Spleen (tissue), 11 donors: ENCODE measurements at regions not wholly inside any gene's neighbourhood (a gene's known extent, or its start where the extent isn't known, plus 50 kb on each side); places are given as distances from the start of the nearest gene placed in this dataset.
"Not testable (repeated sequence)": the region's sequence is repeated elsewhere in the genome, so short reads cannot be mapped to it uniquely, and the experiment has no call there.

ENCODE experiments used
- DNase-seq: peaks from one replicate; pipeline ENCODE4 v3.0.0-alpha.2; 2020
- H3K27ac ChIP-seq, 8 donors: fragments of 200-600 bp; sonication (generic) in 7 of 8; 1 replicate in 4 of 8; 2 replicates in 4 of 8; pipeline versions ENCODE4 v1.5.0 to v1.8.0; 2016 to 2021; ENCODE audit warnings: inconsistent platforms in 4 of 8, mild to moderate bottlenecking in 4 of 8, moderate library complexity in 1 of 8
- H3K27me3 ChIP-seq, 7 donors: fragments of 200-600 bp; sonication (generic) in 6 of 7; replicated peaks in 1 of 7; 1 replicate in 4 of 7; 2 replicates in 3 of 7; pipeline versions ENCODE4 v1.5.0 to v1.8.0; 2016 to 2021; ENCODE audit warnings: inconsistent platforms in 3 of 7, mild to moderate bottlenecking in 1 of 7
- H3K36me3 ChIP-seq, 6 donors: fragments of 200-600 bp; sonication (generic) in 5 of 6; 1 replicate in 4 of 6; 2 replicates in 2 of 6; pipeline versions ENCODE4 v1.5.0 to v1.8.0; 2016 to 2021; ENCODE audit warnings: inconsistent platforms in 2 of 6
- H3K4me1 ChIP-seq, 6 donors: fragments of 200-600 bp; sonication (generic) in 5 of 6; 1 replicate in 3 of 6; 2 replicates in 3 of 6; pipeline versions ENCODE4 v1.5.0 to v1.8.0; 2016 to 2021; ENCODE audit warnings: inconsistent platforms in 3 of 6
- H3K4me3 ChIP-seq, 8 donors: fragments of 200-600 bp; sonication (generic) in 7 of 8; 1 replicate in 4 of 8; 2 replicates in 4 of 8; pipeline versions ENCODE4 v1.5.0 to v1.8.0; 2016 to 2021; ENCODE audit warnings: inconsistent platforms in 4 of 8, mild to moderate bottlenecking in 4 of 8, moderate library complexity in 2 of 8
- H3K9me3 ChIP-seq, 8 donors: fragments of 200-600 bp; sonication (generic) in 7 of 8; 1 replicate in 4 of 8; 2 replicates in 4 of 8; pipeline versions ENCODE4 v1.5.0 to v1.8.0; 2016 to 2021; ENCODE audit warnings: inconsistent platforms in 4 of 8
- CTCF ChIP-seq, 11 experiments: fragments of 200-600 bp in 7 of 11; fragments of 450-650 bp in 4 of 11; sonication (generic) in 4 of 11; IDR thresholded peaks in 8 of 11; conservative IDR thresholded peaks in 3 of 11; 1 replicate in 7 of 11; 2 replicates in 4 of 11; pipeline versions ENCODE4 v1.4.0 to v1.8.0; 2016 to 2021; ENCODE audit warnings: antibody characterized with exemption in 11 of 11, inconsistent platforms in 4 of 11, mild to moderate bottlenecking in 1 of 11
- POLR2A ChIP-seq, 3 donors: fragments of 450-650 bp; IDR thresholded peaks; one replicate each; pipeline ENCODE4 v1.5.1; 2017; ENCODE audit warnings: antibody characterized with exemption in 3 of 3, mild to moderate bottlenecking in 1 of 3
- POLR2AphosphoS5 ChIP-seq, 3 donors: sonication (generic); formaldehyde crosslinking; IDR thresholded peaks; one replicate each; pipeline ENCODE4 v1.5.1; 2017; ENCODE audit warnings: antibody characterized with exemption in 3 of 3
- WGBS, 5 donors: extraction: QIAGEN DNeasy Blood & Tissue Kit in 3 of 5; methylation state at CpG; one replicate each; pipeline versions ENCODE4 v1.1.5 to v1.1.7; 2013 to 2018; 5-methylcytosine and 5-hydroxymethylcytosine counted together
- intact Hi-C: fragments of 100-400 bp; cut with DNase I; formaldehyde crosslinking; loops from one replicate; pipeline ENCODE4 v1.15.0; 2023; ENCODE audit warnings: low total_unique reads
- donor health status: healthy with polysubstance abuse.
- donor health status: DM: no; HTN: no; CAD: no; lungs with moderate emphysema.
- donor health status: DM: no; HTN: no; CAD: no.
- donor health status: Bipolar disorder and iron deficiency.
- donor health status: healthy.
- donor health status: DM: no; HTN: no; CAD: no.
- donor health status: DM: yes; HTN: yes; CAD: no.

- Histone ChIP-seq H3K4me3 (no peak overlapping the region), H3K27ac (no peak overlapping the region), H3K27me3 (no peaks in the 10 kb centered on the region), H3K9me3 (peaks cover 0 to 13% (median 2%) of the 10 kb centered on the region in 8 donors), H3K4me1 (no peaks in the 10 kb centered on the region), H3K36me3 (no peaks in the 10 kb centered on the region)
- TF ChIP-seq POLR2AphosphoS5 (IDR thresholded peaks at IDR 0.05) (no peak), CTCF (IDR thresholded peaks at IDR 0.05 in 8 of 11, conservative IDR thresholded peaks at IDR 0.05 in 3 of 11) (no peak), POLR2A (IDR thresholded peaks at IDR 0.05) (no peak)
- intact Hi-C loops: no loop called here
- no peak for DNase-seq
Measured at GRCh38 chr18:68387246-68387645, 327.7 kb downstream of the TMX3 start.

GRCh38 chr18:68383979-68384378 is 330.9 kb downstream of the TMX3 start:
- intact Hi-C loops, DNase-seq: not testable (repeated sequence)
- WGBS, 5 donors: 68 to 93% (median 75%) methylated on average over 1 of the region's 1 CpG

GRCh38 chr18:68376926-68377325 is 338.0 kb downstream of the TMX3 start:
- Histone ChIP-seq H3K4me1 (no peaks in the 10 kb centered on the region), H3K27ac (no peak overlapping the region), H3K27me3 (no peaks in the 10 kb centered on the region), H3K36me3 (no peaks in the 10 kb centered on the region), H3K9me3 (no peaks in the 10 kb centered on the region), H3K4me3 (no peak overlapping the region)
- no peak for DNase-seq
- intact Hi-C loops: no loop called here
- TF ChIP-seq POLR2AphosphoS5 (IDR thresholded peaks at IDR 0.05) (no peak), CTCF (IDR thresholded peaks at IDR 0.05 in 8 of 11, conservative IDR thresholded peaks at IDR 0.05 in 3 of 11) (no peak), POLR2A (IDR thresholded peaks at IDR 0.05) (no peak)

More at GRCh38 chr18:68383979-68384378, 330.9 kb downstream of the TMX3 start:
- not testable (repeated sequence) for H3K27ac ChIP-seq, H3K36me3 ChIP-seq, H3K4me3 ChIP-seq, H3K27me3 ChIP-seq, H3K4me1 ChIP-seq
- peaks cover 0 to 13% (median 2%) of the 10 kb centered on the region in 8 donors for H3K9me3 ChIP-seq

- Histone ChIP-seq H3K36me3 (no peaks in the 10 kb centered on the region), H3K27ac (no peak overlapping the region), H3K9me3 (peaks cover 0 to 30% (median 16%) of the 10 kb centered on the region in 8 donors), H3K4me3 (no peak overlapping the region), H3K27me3 (no peaks in the 10 kb centered on the region), H3K4me1 (no peaks in the 10 kb centered on the region)
- no peak for TF ChIP-seq POLR2A (IDR thresholded peaks at IDR 0.05)
- intact Hi-C loops: no loop called here
- DNase-seq: no peak
- WGBS, 5 donors: 56 to 76% (median 70%) methylated on average over 5 of the region's 5 CpGs
Measured at GRCh38 chr18:68362907-68363306, 352.0 kb downstream of the TMX3 start.

- Histone ChIP-seq H3K4me1 (no peaks in the 10 kb centered on the region), H3K4me3 (no peak overlapping the region), H3K36me3 (no peaks in the 10 kb centered on the region), H3K27me3 (no peaks in the 10 kb centered on the region), H3K27ac (no peak overlapping the region), H3K9me3 (peaks cover 0 to 80% (median 67%) of the 10 kb centered on the region in 8 donors)
- TF ChIP-seq POLR2AphosphoS5 (IDR thresholded peaks at IDR 0.05): no peak
- TF ChIP-seq POLR2A (IDR thresholded peaks at IDR 0.05): no peak
- TF ChIP-seq CTCF (IDR thresholded peaks at IDR 0.05 in 8 of 11, conservative IDR thresholded peaks at IDR 0.05 in 3 of 11): no peak
- WGBS, 5 donors: 33 to 56% (median 39%) methylated on average over 3 of the region's 3 CpGs
- intact Hi-C loops: no loop called here
- DNase-seq: no peak
Measured at GRCh38 chr18:68355637-68356036, 359.3 kb downstream of the TMX3 start.
